ENCODE measurements at regions not wholly inside any gene's neighbourhood (a gene's known extent, or its start where the extent isn't known, plus 50 kb on each side); places are given as distances from the start of the nearest gene placed in this dataset.

- Histone ChIP-seq H3K9me3 (no peaks in the 10 kb centered on the region), H3K4me1 (no peaks in the 10 kb centered on the region), H3K36me3 (no peaks in the 10 kb centered on the region), H3K27me3 (no peaks in the 10 kb centered on the region), H3K4me3 (ENCODE audit: low read depth, low read length) (no peak overlapping the region)
- no peak for DNase-seq
- no peak for TF ChIP-seq CTCF (IDR thresholded peaks at IDR 0.05; ENCODE audit: low read depth, low read length)
These were observed 1176.7 kb upstream of the CNTN5 start for GRCh38 chr11:97844016-97844415.

GRCh38 chr11:97847730-97848129 is 1173.0 kb upstream of the CNTN5 start:
- no peak for TF ChIP-seq CTCF (IDR thresholded peaks at IDR 0.05; ENCODE audit: low read depth, low read length)
- DNase-seq: no peak
- H3K4me3 ChIP-seq (ENCODE audit: low read depth, low read length): no peak overlapping the region
- no peaks in the 10 kb centered on the region for H3K36me3 ChIP-seq
- H3K9me3 ChIP-seq: no peaks in the 10 kb centered on the region
- no peaks in the 10 kb centered on the region for H3K4me1 ChIP-seq
- H3K27me3 ChIP-seq: no peaks in the 10 kb centered on the region

GRCh38 chr11:97850701-97851100 is 1170.0 kb upstream of the CNTN5 start:
- no peaks in the 10 kb centered on the region for H3K36me3 ChIP-seq
- H3K4me1 ChIP-seq: no peaks in the 10 kb centered on the region
- no peak for TF ChIP-seq CTCF (IDR thresholded peaks at IDR 0.05; ENCODE audit: low read depth, low read length)
- H3K27me3 ChIP-seq: no peaks in the 10 kb centered on the region
- H3K4me3 ChIP-seq (ENCODE audit: low read depth, low read length): no peak overlapping the region
- no peak for DNase-seq
- H3K9me3 ChIP-seq: no peaks in the 10 kb centered on the region

- no peaks in the 10 kb centered on the region for H3K4me1 ChIP-seq
- DNase-seq: no peak
- H3K36me3 ChIP-seq: no peaks in the 10 kb centered on the region
- no peaks in the 10 kb centered on the region for H3K27me3 ChIP-seq
- no peak for TF ChIP-seq CTCF (IDR thresholded peaks at IDR 0.05; ENCODE audit: low read depth, low read length)
- H3K9me3 ChIP-seq: no peaks in the 10 kb centered on the region
- H3K4me3 ChIP-seq (ENCODE audit: low read depth, low read length): no peak overlapping the region
These were observed 1166.4 kb upstream of the CNTN5 start for GRCh38 chr11:97854357-97854756.

GRCh38 chr11:97854877-97855276 is 1165.9 kb upstream of the CNTN5 start:
- no peaks in the 10 kb centered on the region for H3K9me3 ChIP-seq
- H3K4me3 ChIP-seq (ENCODE audit: low read depth, low read length): no peak overlapping the region
- no peak for DNase-seq
- H3K36me3 ChIP-seq: no peaks in the 10 kb centered on the region
- no peaks in the 10 kb centered on the region for H3K27me3 ChIP-seq
- no peaks in the 10 kb centered on the region for H3K4me1 ChIP-seq
- TF ChIP-seq CTCF (IDR thresholded peaks at IDR 0.05; ENCODE audit: low read depth, low read length): no peak

GRCh38 chr11:97856666-97857065 is 1164.1 kb upstream of the CNTN5 start:
- H3K27me3 ChIP-seq: no peaks in the 10 kb centered on the region
- no peaks in the 10 kb centered on the region for H3K36me3 ChIP-seq
- DNase-seq: no peak
- H3K4me1 ChIP-seq: no peaks in the 10 kb centered on the region
- H3K4me3 ChIP-seq (ENCODE audit: low read depth, low read length): no peak overlapping the region
- no peak for TF ChIP-seq CTCF (IDR thresholded peaks at IDR 0.05; ENCODE audit: low read depth, low read length)
- no peaks in the 10 kb centered on the region for H3K9me3 ChIP-seq

All from BE2C (cell line).